H1 (cell line): ENCODE measurements at regions not wholly inside any gene's neighbourhood (a gene's known extent, or its start where the extent isn't known, plus 50 kb on each side); places are given as distances from the start of the nearest gene placed in this dataset.
A peak's percentile ranks its signal among the peaks of the same experiment; 100 is the strongest.

Experiments used
- CTCF ChIA-PET: fragments of 300-600 bp; sonication (Branson Sonifier 250); formaldehyde crosslinking; loops from one replicate; lab custom pipeline; 2021; ENCODE audit not compliant: partially characterized antibody; lab: Charles Lee
- POLR2A ChIA-PET: fragments of 300-600 bp; sonication (Branson Sonifier 250); formaldehyde crosslinking; loops from one replicate; lab custom pipeline; 2021; ENCODE audit warnings: inconsistent platforms; ENCODE audit not compliant: partially characterized antibody; lab: Charles Lee
- DNase-seq, 2 experiments: peaks; one replicate each; pipeline versions ENCODE4 v3.0.0 to v3.0.0-alpha.2; 2010 to 2022; ENCODE audit warnings: low spot score in 2 of 2, low read depth in 1 of 2, mixed read lengths in 1 of 2
- FAIRE-seq: peaks from 2 replicates; lab custom pipeline; 2011; peaks lifted over from hg19 to GRCh38; lab: Jason Lieb, UNC
- H2AFZ ChIP-seq: 2 replicates; pipeline ENCODE4 v1.8.1; 2012; ENCODE audit warnings: low read length, inconsistent platforms
- H2AK5ac ChIP-seq: 2 replicates; pipeline ENCODE4 v1.6.1; 2013; ENCODE audit warnings: low read depth, low read length
- H2BK120ac ChIP-seq: replicated peaks from 2 replicates; pipeline ENCODE3; 2013; ENCODE audit warnings: low read depth, low read length, inconsistent platforms
- H2BK12ac ChIP-seq: 2 replicates; pipeline ENCODE4 v1.6.1; 2013; ENCODE audit warnings: low read depth, low read length
- H2BK15ac ChIP-seq: 2 replicates; pipeline ENCODE4 v1.6.1; 2013; ENCODE audit warnings: low read length
- H2BK20ac ChIP-seq: 2 replicates; pipeline ENCODE4 v1.6.1; 2013; ENCODE audit warnings: low read length
- H2BK5ac ChIP-seq: 2 replicates; pipeline ENCODE4 v1.6.1; 2013; ENCODE audit warnings: low read depth, low read length
- H3K14ac ChIP-seq: 2 replicates; pipeline ENCODE4 v1.6.1; 2013; ENCODE audit warnings: inconsistent platforms; ENCODE audit not compliant: insufficient read length
- H3K18ac ChIP-seq: 2 replicates; pipeline ENCODE4 v1.6.1; 2013; ENCODE audit warnings: low read length; ENCODE audit errors: extremely low read depth
- H3K23ac ChIP-seq: 2 replicates; pipeline ENCODE4 v1.6.1; 2013; ENCODE audit warnings: inconsistent platforms; ENCODE audit not compliant: insufficient read length
- H3K23me2 ChIP-seq: 2 replicates; pipeline ENCODE4 v1.6.1; 2013; ENCODE audit warnings: low read depth, low read length
- H3K27ac ChIP-seq: 2 replicates; pipeline ENCODE4 v1.6.1; 2011; ENCODE audit warnings: low read depth, low read length, inconsistent platforms
- H3K27me3 ChIP-seq, 4 experiments: replicated peaks in 1 of 4; 1 replicate in 1 of 4; 2 replicates in 3 of 4; pipeline versions ENCODE4 v1.6.1 to v1.8.1; 2011 to 2013; ENCODE audit warnings: low read length in 3 of 4, mild to moderate bottlenecking in 3 of 4, inconsistent platforms in 2 of 4, mixed read lengths in 2 of 4, moderate library complexity in 1 of 4; ENCODE audit not compliant: control insufficient read depth in 3 of 4, insufficient read depth in 3 of 4; ENCODE audit errors: extremely low read depth in 1 of 4
- H3K36me3 ChIP-seq, 4 experiments: 2 replicates each; pipeline versions ENCODE4 v1.6.1 to v1.8.1; 2011 to 2013; ENCODE audit warnings: mild to moderate bottlenecking in 4 of 4, low read length in 3 of 4, moderate library complexity in 2 of 4, control low read depth in 1 of 4, inconsistent platforms in 1 of 4; ENCODE audit not compliant: insufficient read depth in 4 of 4, control insufficient read depth in 2 of 4
- H3K4ac ChIP-seq: replicated peaks from 2 replicates; pipeline ENCODE3; 2013; ENCODE audit warnings: low read length, low read depth, mixed read lengths, inconsistent platforms; ENCODE audit not compliant: insufficient read length
- H3K4me1 ChIP-seq, 4 experiments: replicated peaks in 1 of 4; 1 replicate in 1 of 4; 2 replicates in 3 of 4; pipeline versions ENCODE4 v1.6.1 to v1.8.1; 2011 to 2013; ENCODE audit warnings: low read length in 3 of 4, inconsistent platforms in 2 of 4, mixed read lengths in 1 of 4; ENCODE audit not compliant: insufficient read depth in 4 of 4, control insufficient read depth in 3 of 4
- H3K4me2 ChIP-seq, 2 experiments: 2 replicates each; pipeline versions ENCODE4 v1.6.1 to v1.8.1; 2011 to 2013; ENCODE audit warnings: low read depth in 2 of 2, low read length in 2 of 2, control low read depth in 1 of 2, inconsistent platforms in 1 of 2, mild to moderate bottlenecking in 1 of 2; ENCODE audit not compliant: insufficient read depth in 1 of 2
- H3K4me3 ChIP-seq, 4 experiments: fragments of 200-600, 300-600 bp in 1 of 4; sonication (generic), shearing (Covaris generic), sonication (Bioruptor Twin) in 1 of 4; 2 replicates each; pipeline versions ENCODE4 v1.5.1 to v1.8.1; 2011 to 2016; ENCODE audit warnings: low read length in 4 of 4, low read depth in 3 of 4, control low read depth in 2 of 4, inconsistent platforms in 2 of 4, mild to moderate bottlenecking in 2 of 4, mixed read lengths in 1 of 4, moderate library complexity in 1 of 4; ENCODE audit not compliant: insufficient read depth in 2 of 4; ENCODE audit errors: extremely low read depth in 1 of 4
- H3K56ac ChIP-seq: replicated peaks from 2 replicates; pipeline ENCODE3; 2013; ENCODE audit warnings: low read depth, mild to moderate bottlenecking, mixed read lengths, low read length, inconsistent platforms; ENCODE audit not compliant: insufficient read length
- H3K79me1 ChIP-seq: 2 replicates; pipeline ENCODE4 v1.6.1; 2013; ENCODE audit warnings: low read depth, low read length, control low read depth
- H3K79me2 ChIP-seq, 2 experiments: 2 replicates each; pipeline versions ENCODE4 v1.6.1 to v1.8.1; 2012 to 2013; ENCODE audit warnings: low read length in 2 of 2, mild to moderate bottlenecking in 2 of 2, inconsistent platforms in 1 of 2; ENCODE audit not compliant: insufficient read depth in 2 of 2, control insufficient read depth in 1 of 2
- H3K9ac ChIP-seq, 4 experiments: replicated peaks in 1 of 4; 1 replicate in 1 of 4; 2 replicates in 3 of 4; pipeline versions ENCODE4 v1.6.1 to v1.8.1; 2011 to 2013; ENCODE audit warnings: low read depth in 3 of 4, low read length in 3 of 4, control low read depth in 2 of 4, mild to moderate bottlenecking in 2 of 4, moderate library complexity in 2 of 4, inconsistent platforms in 1 of 4; ENCODE audit errors: extremely low read depth in 1 of 4
- H3K9me3 ChIP-seq, 2 experiments: 2 replicates each; pipeline versions ENCODE4 v1.6.1 to v1.8.1; 2012 to 2013; ENCODE audit warnings: mild to moderate bottlenecking in 2 of 2, moderate library complexity in 2 of 2, control low read depth in 1 of 2, inconsistent platforms in 1 of 2, low read depth in 1 of 2, low read length in 1 of 2, mixed read lengths in 1 of 2; ENCODE audit not compliant: insufficient read depth in 2 of 2
- H4K20me1 ChIP-seq, 2 experiments: replicated peaks in 1 of 2; 2 replicates each; pipeline versions ENCODE3 to v1.8.1; 2011 to 2013; ENCODE audit warnings: inconsistent platforms in 2 of 2, low read length in 2 of 2, mild to moderate bottlenecking in 1 of 2; ENCODE audit not compliant: insufficient read depth in 2 of 2, control insufficient read depth in 1 of 2
- H4K5ac ChIP-seq: 2 replicates; pipeline ENCODE4 v1.6.1; 2013; ENCODE audit warnings: low read length, low read depth, mixed read lengths, inconsistent platforms; ENCODE audit not compliant: insufficient read length
- H4K8ac ChIP-seq: 2 replicates; pipeline ENCODE4 v1.8.0; 2013; ENCODE audit warnings: mild to moderate bottlenecking, moderate library complexity, low read length, inconsistent platforms; ENCODE audit not compliant: insufficient read depth; ENCODE audit errors: extremely low read depth
- H4K91ac ChIP-seq: replicated peaks from 2 replicates; pipeline ENCODE3; 2013; ENCODE audit warnings: low read length, mixed read lengths, inconsistent platforms; ENCODE audit not compliant: insufficient read length
- JUN ChIP-seq: IDR thresholded peaks from 2 replicates; pipeline ENCODE4 v1.6.1; 2011; ENCODE audit warnings: low read depth, mild to moderate bottlenecking, improper control_type of control experiment, low read length
- NANOG ChIP-seq: IDR thresholded peaks from 2 replicates; pipeline ENCODE4 v1.6.1; 2011; ENCODE audit warnings: low read length, low read depth, mild to moderate bottlenecking, inconsistent platforms; ENCODE audit not compliant: insufficient read depth, poor library complexity, severe bottlenecking
- SIN3A ChIP-seq, 2 experiments: IDR thresholded peaks in 1 of 2; conservative IDR thresholded peaks in 1 of 2; 2 replicates each; pipeline ENCODE4 v1.6.1; 2011 to 2012; ENCODE audit warnings: low read length in 2 of 2, improper control_type of control experiment in 1 of 2, low read depth in 1 of 2, mild to moderate bottlenecking in 1 of 2
- WGBS, 2 experiments: shearing (Covaris generic) in 1 of 2; methylation state at CpG; one replicate each; pipeline versions ENCODE4 v1.1.6 to v1.1.7; 2013 to 2015; ENCODE audit warnings: low lambda C conversion rate in 2 of 2, mixed read lengths in 2 of 2, inconsistent platforms in 1 of 2, low coverage in 1 of 2, missing lambda C conversion rate in 1 of 2; ENCODE audit not compliant: insufficient replicate concordance in 2 of 2, insufficient coverage in 1 of 2, insufficient read length in 1 of 2; ENCODE audit errors: extremely low coverage in 1 of 2, missing lambda C conversion rate in 1 of 2; 5-methylcytosine and 5-hydroxymethylcytosine counted together

DNA sequence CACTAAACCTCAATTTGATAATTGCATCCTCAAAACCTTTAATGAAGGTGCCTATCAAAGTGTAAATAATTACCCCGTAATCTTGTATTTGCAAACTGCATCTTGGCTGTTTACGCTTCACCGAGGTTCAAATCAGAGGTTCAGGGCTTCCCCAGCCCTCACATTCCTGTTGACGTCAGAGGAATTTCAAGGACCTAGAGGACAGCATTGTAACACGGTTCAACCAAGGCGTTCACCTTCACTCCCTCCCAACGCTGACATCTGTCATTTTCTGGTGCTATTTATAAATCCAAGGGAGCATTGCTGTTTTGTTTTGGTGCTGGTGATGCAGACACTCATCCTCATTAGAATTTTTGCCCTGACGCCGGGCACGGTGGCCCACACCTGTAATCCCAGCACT, 691.6 kb upstream of the RBFOX1 start:
- CTCF ChIA-PET, result interaction anchor here (0.6 to 4.4 kb wide), 10 partner anchors 10 to 1030 kb away, joined by 3 to 30 read pairs (median 4); no protein-coding TSS in a partner anchor
- no peak overlapping the region for H3K14ac ChIP-seq
- H3K27me3 ChIP-seq, result no peaks in the 10 kb centered on the region
- no peak overlapping the region for H3K9ac ChIP-seq
- no peak overlapping the region for H3K27ac ChIP-seq
- DNase-seq, result no peak
- no peak overlapping the region for H2AK5ac ChIP-seq
- 90% methylated on average over 10 of the region's 10 CpGs; no CpG with 5 or more reads in 1 of the 2 experiments for WGBS, 2 experiments
- peaks cover 3% of the 10 kb centered on the region; the same call in 1 of the 2 replicates for H3K23me2 ChIP-seq
- H3K9me3 ChIP-seq, result no peaks in the 10 kb centered on the region
- no peak overlapping the region for H2BK20ac ChIP-seq
- POLR2A ChIA-PET, result no interaction called here
- H3K18ac ChIP-seq, result peak overlapping the region; percentile 24; the same call in 1 of the 2 replicates
- no peak overlapping the region for H3K4ac ChIP-seq
- no peaks in the 10 kb centered on the region for H3K79me2 ChIP-seq
- 0 out of 2 replicates have a peak overlapping the region, but pooled peaks have one; percentile 59 for H2AFZ ChIP-seq
- no peaks in the 10 kb centered on the region for H3K79me1 ChIP-seq
- H4K20me1 ChIP-seq, result no peaks in the 10 kb centered on the region
- H4K91ac ChIP-seq, result peak overlapping the region; percentile 27
- H4K8ac ChIP-seq, result no peak overlapping the region
- 0 out of 2 replicates have a peak overlapping the region, but pooled peaks have one; percentile 61 for H2BK15ac ChIP-seq
- no peak overlapping the region for H4K5ac ChIP-seq
- H3K56ac ChIP-seq, result no peak overlapping the region
- H3K4me1 ChIP-seq, result peaks cover 0 to 6% (median 5%) of the 10 kb centered on the region in 4 experiments; a peak in 4 of 7 replicates
- peak overlapping the region; percentile 51 for H2BK120ac ChIP-seq
- peak overlapping the region in 1 of 2 experiments; percentile 86; a peak in 2 of 4 replicates for H3K4me2 ChIP-seq
- H2BK12ac ChIP-seq, result no peak overlapping the region
- TF ChIP-seq SIN3A (conservative IDR thresholded peaks at IDR 0.05 in 1 of 2, IDR thresholded peaks at IDR 0.05 in 1 of 2; ENCODE audit: low read depth in 1 of 2, low read length in 2 of 2), result no peak
- TF ChIP-seq NANOG, result no peak
- TF ChIP-seq JUN, result no peak
- TF ChIP-seq, all 59 proteins: peak for 0
- no peak overlapping the region for H3K4me3 ChIP-seq
- no peak overlapping the region for H3K23ac ChIP-seq
- FAIRE-seq, result no peak
- H2BK5ac ChIP-seq, result peak overlapping the region; percentile 44; the same call in 1 of the 2 replicates
- H3K36me3 ChIP-seq, result no peaks in the 10 kb centered on the region; a peak in 1 of 8 replicates
